Peyer's patch (tissue), 4 donors: ENCODE measurements at regions not wholly inside any gene's neighbourhood (a gene's known extent, or its start where the extent isn't known, plus 50 kb on each side); places are given as distances from the start of the nearest gene placed in this dataset.

Experiments
- CTCF ChIP-seq, 6 experiments: fragments of 450-650 bp in 4 of 6; fragments of 200-600 bp in 2 of 6; sonication (generic) in 1 of 6; IDR thresholded peaks; one replicate each; pipeline ENCODE4 v1.5.1; 2017 to 2019; ENCODE audit warnings: antibody characterized with exemption in 6 of 6, mild to moderate bottlenecking in 3 of 6, moderate library complexity in 1 of 6
- POLR2A ChIP-seq, 2 donors: fragments of 450-650 bp; IDR thresholded peaks; one replicate each; pipeline ENCODE4 v1.5.1; 2017; ENCODE audit warnings: antibody characterized with exemption in 2 of 2, mild to moderate bottlenecking in 2 of 2, moderate library complexity in 2 of 2

GRCh38 chr5:15034379-15034778 lies 162.8 kb upstream of the ANKH start:
- TF ChIP-seq CTCF (IDR thresholded peaks at IDR 0.05): no peak
- no peak for TF ChIP-seq POLR2A (IDR thresholded peaks at IDR 0.05)
